ENCODE measurements at regions not wholly inside any gene's neighbourhood (a gene's known extent, or its start where the extent isn't known, plus 50 kb on each side); places are given as distances from the start of the nearest gene placed in this dataset.
A peak's percentile ranks its signal among the peaks of the same experiment; 100 is the strongest.

DNA sequence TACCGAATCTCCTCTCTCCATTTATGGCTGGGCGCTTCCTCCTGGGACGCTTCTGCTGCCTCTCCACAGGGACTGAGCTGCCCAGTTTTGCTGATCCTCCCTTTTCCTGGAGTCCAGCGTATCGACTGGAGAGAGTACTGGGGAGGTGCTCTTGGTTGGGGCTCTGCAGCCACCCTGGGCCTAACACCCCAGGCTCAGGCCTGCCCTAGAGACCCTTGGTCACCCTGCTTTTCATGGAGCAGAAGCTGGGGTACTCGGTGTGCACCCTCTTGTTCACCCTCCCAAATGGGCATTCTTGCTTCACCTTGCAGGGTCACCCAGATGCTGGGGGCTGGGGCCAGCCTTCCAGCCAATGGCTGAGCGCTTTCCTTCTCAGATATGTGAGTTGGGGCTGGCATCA is 88.8 kb upstream of the RET start:
- TF ChIP-seq, protein P1, sequence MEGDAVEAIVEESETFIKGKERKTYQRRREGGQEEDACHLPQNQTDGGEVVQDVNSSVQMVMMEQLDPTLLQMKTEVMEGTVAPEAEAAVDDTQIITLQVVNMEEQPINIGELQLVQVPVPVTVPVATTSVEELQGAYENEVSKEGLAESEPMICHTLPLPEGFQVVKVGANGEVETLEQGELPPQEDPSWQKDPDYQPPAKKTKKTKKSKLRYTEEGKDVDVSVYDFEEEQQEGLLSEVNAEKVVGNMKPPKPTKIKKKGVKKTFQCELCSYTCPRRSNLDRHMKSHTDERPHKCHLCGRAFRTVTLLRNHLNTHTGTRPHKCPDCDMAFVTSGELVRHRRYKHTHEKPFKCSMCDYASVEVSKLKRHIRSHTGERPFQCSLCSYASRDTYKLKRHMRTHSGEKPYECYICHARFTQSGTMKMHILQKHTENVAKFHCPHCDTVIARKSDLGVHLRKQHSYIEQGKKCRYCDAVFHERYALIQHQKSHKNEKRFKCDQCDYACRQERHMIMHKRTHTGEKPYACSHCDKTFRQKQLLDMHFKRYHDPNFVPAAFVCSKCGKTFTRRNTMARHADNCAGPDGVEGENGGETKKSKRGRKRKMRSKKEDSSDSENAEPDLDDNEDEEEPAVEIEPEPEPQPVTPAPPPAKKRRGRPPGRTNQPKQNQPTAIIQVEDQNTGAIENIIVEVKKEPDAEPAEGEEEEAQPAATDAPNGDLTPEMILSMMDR (IDR thresholded peaks at IDR 0.05; ENCODE audit: low read depth, low read length), result no peak
- Histone ChIP-seq H3K9me3 (no peaks in the 10 kb centered on the region), H3K27me3 (no peaks in the 10 kb centered on the region), H3K36me3 (no peaks in the 10 kb centered on the region), H3K4me3 (ENCODE audit: low read depth, low read length) (no peak overlapping the region), H3K4me1 (peaks cover 37% of the 10 kb centered on the region)
- peak; percentile 3 for DNase-seq

DNA sequence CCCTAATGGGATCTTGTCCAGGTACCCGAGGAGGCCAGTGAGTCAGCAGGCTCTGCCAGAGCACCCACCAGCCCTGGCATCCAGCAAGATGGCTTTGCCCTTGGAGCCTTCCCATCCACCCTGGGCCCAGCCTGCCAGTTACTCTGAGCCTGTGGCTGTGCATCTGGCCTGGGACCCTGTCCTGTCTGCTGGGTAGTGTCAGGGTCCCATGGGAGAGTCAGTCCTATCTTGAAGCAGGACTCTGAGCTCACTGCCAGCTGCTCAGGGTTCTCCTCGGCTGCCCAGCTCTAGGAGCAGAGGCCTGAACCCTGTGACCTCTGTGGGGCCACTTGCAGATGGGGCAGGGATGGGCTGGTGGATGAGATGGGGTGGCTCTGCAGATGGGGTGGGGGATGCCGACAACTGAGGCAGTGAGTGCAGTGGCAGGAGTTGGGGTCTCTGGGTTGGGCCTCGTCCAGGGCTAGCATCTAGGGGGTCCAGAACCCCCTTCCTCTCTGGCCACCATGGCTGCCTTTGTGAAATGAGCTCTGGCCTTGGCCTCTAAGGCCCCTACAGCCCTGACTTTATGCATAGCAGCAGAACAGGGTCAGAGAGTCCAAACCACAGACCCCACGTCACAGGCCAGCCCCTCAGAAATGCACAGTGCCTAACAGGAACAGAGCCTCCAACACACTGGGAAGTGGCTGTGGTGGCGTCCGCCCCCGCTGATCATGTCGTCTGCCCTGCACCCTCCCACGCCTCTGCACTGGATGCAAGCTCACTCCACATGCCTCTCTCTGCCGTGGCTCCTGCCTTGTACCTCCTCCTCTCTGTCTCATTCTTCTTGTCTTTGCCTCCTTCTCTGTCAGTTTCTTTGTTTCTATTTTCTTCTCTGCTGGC is 88.1 kb upstream of the RET start:
- TF ChIP-seq, protein P1 (IDR thresholded peaks at IDR 0.05; ENCODE audit: low read depth, low read length), result no peak
- Histone ChIP-seq H3K27me3 (no peaks in the 10 kb centered on the region), H3K9me3 (no peaks in the 10 kb centered on the region), H3K36me3 (no peaks in the 10 kb centered on the region), H3K4me1 (peaks cover 34% of the 10 kb centered on the region), H3K4me3 (ENCODE audit: low read depth, low read length) (no peak overlapping the region)
- peak; percentile 42 for DNase-seq

GRCh38 chr10:42989481-42989921 is 87.4 kb upstream of the RET start:
- Histone ChIP-seq H3K4me1 (peaks cover 34% of the 10 kb centered on the region), H3K36me3 (no peaks in the 10 kb centered on the region), H3K4me3 (ENCODE audit: low read depth, low read length) (no peak overlapping the region), H3K27me3 (no peaks in the 10 kb centered on the region), H3K9me3 (no peaks in the 10 kb centered on the region)
- TF ChIP-seq, protein P1 (IDR thresholded peaks at IDR 0.05; ENCODE audit: low read depth, low read length), result no peak
- no peak for DNase-seq

DNA sequence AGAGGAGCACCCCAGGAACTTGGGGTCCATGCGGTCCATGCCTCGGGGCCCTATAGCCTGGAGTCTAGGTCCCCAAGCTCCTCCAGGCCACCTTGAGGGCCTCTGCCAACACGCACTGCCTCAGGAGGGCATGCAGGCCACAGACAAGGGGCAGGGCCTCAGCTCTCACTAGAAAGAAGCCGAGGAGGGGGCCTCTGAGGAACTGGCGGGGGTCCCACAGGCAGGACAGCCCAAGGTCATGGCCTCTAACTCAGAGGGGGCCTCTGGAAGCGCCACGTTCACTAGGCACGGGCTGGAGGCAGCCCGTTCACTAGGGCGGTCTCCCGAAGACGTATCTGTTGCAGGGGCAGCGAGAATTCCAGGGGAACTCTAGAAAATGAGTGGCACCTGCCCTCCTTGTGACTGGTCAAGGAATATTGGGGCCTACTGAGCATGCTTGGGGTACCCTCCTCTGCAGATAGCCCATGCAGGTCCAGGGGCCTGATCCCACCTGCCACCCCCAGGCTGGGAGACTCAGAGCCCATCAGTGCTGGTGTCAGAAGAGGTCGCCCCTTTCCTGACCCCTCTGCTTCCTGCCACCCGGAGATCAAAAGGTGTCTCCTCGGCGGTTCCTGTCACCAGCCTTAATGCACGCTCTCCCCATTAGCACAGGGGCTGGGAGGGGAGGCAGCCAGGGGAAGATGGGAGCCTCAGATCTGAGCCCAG is 86.7 kb upstream of the RET start:
- TF ChIP-seq, protein P1 (IDR thresholded peaks at IDR 0.05; ENCODE audit: low read depth, low read length), result no peak
- H3K4me3 ChIP-seq (ENCODE audit: low read depth, low read length), result no peak overlapping the region

GRCh38 chr10:42990721-42991441 is 86.0 kb upstream of the RET start:
- H3K36me3 ChIP-seq, result no peaks in the 10 kb centered on the region
- DNase-seq, result no peak
- H3K9me3 ChIP-seq, result no peaks in the 10 kb centered on the region
- H3K4me1 ChIP-seq, result peaks cover 34% of the 10 kb centered on the region
- H3K4me3 ChIP-seq (ENCODE audit: low read depth, low read length), result no peak overlapping the region
- no peaks in the 10 kb centered on the region for H3K27me3 ChIP-seq
- TF ChIP-seq, protein P1 (IDR thresholded peaks at IDR 0.05; ENCODE audit: low read depth, low read length), result no peak

More for the DNA sequence above, 86.7 kb upstream of the RET start:
- H3K36me3 ChIP-seq, result no peaks in the 10 kb centered on the region
- peaks cover 34% of the 10 kb centered on the region for H3K4me1 ChIP-seq
- H3K9me3 ChIP-seq, result no peaks in the 10 kb centered on the region
- H3K27me3 ChIP-seq, result no peaks in the 10 kb centered on the region
- no peak for DNase-seq

Data from BE2C (cell line).